ENCODE measurements at regions not wholly inside any gene's neighbourhood (a gene's known extent, or its start where the extent isn't known, plus 50 kb on each side); places are given as distances from the start of the nearest gene placed in this dataset.
A peak's percentile ranks its signal among the peaks of the same experiment; 100 is the strongest.

GRCh38 chr9:130765137-130766020 is 69.7 kb upstream of the ABL1 start (continued):
- TF ChIP-seq ZBTB40 (IDR thresholded peaks at IDR 0.05; ENCODE audit: borderline replicate concordance): no peak
- peak; percentile 41; the same call in 1 of the 2 replicates for TF ChIP-seq TCF7 (IDR thresholded peaks at IDR 0.05; ENCODE audit: borderline replicate concordance)
- peak; percentile 74 for TF ChIP-seq CREM (IDR thresholded peaks at IDR 0.05; ENCODE audit: low read depth)
- TF ChIP-seq TCF12 (IDR thresholded peaks at IDR 0.05; ENCODE audit: low read depth, low read length): peak; percentile 82
- TF ChIP-seq HDGF (IDR thresholded peaks at IDR 0.05): no peak
- TF ChIP-seq EED (IDR thresholded peaks at IDR 0.05; ENCODE audit: low read depth): peak; percentile 96
- TF ChIP-seq RELB (IDR thresholded peaks at IDR 0.05; ENCODE audit: low read depth): peak; percentile 41; the same call in 1 of the 2 replicates
- no peak for TF ChIP-seq YBX1 (IDR thresholded peaks at IDR 0.05)
- TF ChIP-seq, protein P1, sequence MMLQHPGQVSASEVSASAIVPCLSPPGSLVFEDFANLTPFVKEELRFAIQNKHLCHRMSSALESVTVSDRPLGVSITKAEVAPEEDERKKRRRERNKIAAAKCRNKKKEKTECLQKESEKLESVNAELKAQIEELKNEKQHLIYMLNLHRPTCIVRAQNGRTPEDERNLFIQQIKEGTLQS (IDR thresholded peaks at IDR 0.05; ENCODE audit: borderline replicate concordance, extremely low read depth, low read depth, low read length): no peak
- no peak for TF ChIP-seq ESRRA (IDR thresholded peaks at IDR 0.05; ENCODE audit: low read length)
- TF ChIP-seq, protein P2, sequence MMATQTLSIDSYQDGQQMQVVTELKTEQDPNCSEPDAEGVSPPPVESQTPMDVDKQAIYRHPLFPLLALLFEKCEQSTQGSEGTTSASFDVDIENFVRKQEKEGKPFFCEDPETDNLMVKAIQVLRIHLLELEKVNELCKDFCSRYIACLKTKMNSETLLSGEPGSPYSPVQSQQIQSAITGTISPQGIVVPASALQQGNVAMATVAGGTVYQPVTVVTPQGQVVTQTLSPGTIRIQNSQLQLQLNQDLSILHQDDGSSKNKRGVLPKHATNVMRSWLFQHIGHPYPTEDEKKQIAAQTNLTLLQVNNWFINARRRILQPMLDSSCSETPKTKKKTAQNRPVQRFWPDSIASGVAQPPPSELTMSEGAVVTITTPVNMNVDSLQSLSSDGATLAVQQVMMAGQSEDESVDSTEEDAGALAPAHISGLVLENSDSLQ (IDR thresholded peaks at IDR 0.05): no peak
- peak in 1 of 2 experiments; percentile 79; a peak in 2 of 4 replicates for TF ChIP-seq ETV6 (conservative IDR thresholded peaks at IDR 0.05 in 1 of 2, IDR thresholded peaks at IDR 0.05 in 1 of 2; ENCODE audit: borderline replicate concordance in 1 of 2, low read depth in 1 of 2)
- TF ChIP-seq FOXM1 (IDR thresholded peaks at IDR 0.05; ENCODE audit: low read depth, low read length): peak; percentile 83
- TF ChIP-seq PML (IDR thresholded peaks at IDR 0.05; ENCODE audit: low read length): peak; percentile 47; the same call in 1 of the 2 replicates
- TF ChIP-seq NBN (IDR thresholded peaks at IDR 0.05): 0 out of 2 replicates have a peak, but pooled peaks have one; percentile 10
- 0 out of 2 replicates have a peak, but pooled peaks have one; percentile 38 for TF ChIP-seq GABPA (IDR thresholded peaks at IDR 0.05; ENCODE audit: low read depth)
- TF ChIP-seq MTA3 (IDR thresholded peaks at IDR 0.05; ENCODE audit: borderline replicate concordance, low read length): 0 out of 2 replicates have a peak, but pooled peaks have one; percentile 72
- TF ChIP-seq IKZF1 (conservative IDR thresholded peaks at IDR 0.05): peak; percentile 59
- peak; percentile 48 for TF ChIP-seq IRF4 (IDR thresholded peaks at IDR 0.05; ENCODE audit: low read depth, low read length)
- peak; percentile 81; the same call in 1 of the 2 replicates for TF ChIP-seq TCF3 (IDR thresholded peaks at IDR 0.05; ENCODE audit: borderline replicate concordance, insufficient read depth, low read depth, low read length)
- peak; percentile 42; the same call in 1 of the 2 replicates for TF ChIP-seq CREB1 (IDR thresholded peaks at IDR 0.05; ENCODE audit: low read depth)
- peak; percentile 96 for TF ChIP-seq NFIC (IDR thresholded peaks at IDR 0.05; ENCODE audit: low read depth, low read length)
- peak; percentile 88 for TF ChIP-seq JUNB (IDR thresholded peaks at IDR 0.05)
- no peak for TF ChIP-seq TAF1 (IDR thresholded peaks at IDR 0.05; ENCODE audit: borderline replicate concordance, low read depth, low read length)
- peak; percentile 77 for TF ChIP-seq TBL1XR1 (IDR thresholded peaks at IDR 0.05; ENCODE audit: low read depth, low read length)

Data from GM12878 (cell line).